Endothelial cell of umbilical vein (primary cell): ENCODE measurements at regions not wholly inside any gene's neighbourhood (a gene's known extent, or its start where the extent isn't known, plus 50 kb on each side); places are given as distances from the start of the nearest gene placed in this dataset.
A peak's percentile ranks its signal among the peaks of the same experiment; 100 is the strongest.

Experiments used
- BruUV-seq: library from RNA; stranded (reverse); fragments of 400-500 nt; replicated peaks from 2 replicates; lab custom pipeline; 2021; lab: Mats Ljungman, UMichigan
- CTCF ChIA-PET: fragments of 300-600, 350-600 bp; sonication (Branson Sonifier 250); formaldehyde crosslinking; loops from one replicate; lab custom pipeline; 2021; ENCODE audit warnings: antibody characterized with exemption, inconsistent platforms; lab: Charles Lee
- POLR2A ChIA-PET: fragments of 300-600, 350-600 bp; sonication (Branson Sonifier 250); formaldehyde crosslinking; loops from one replicate; lab custom pipeline; 2021; ENCODE audit warnings: antibody characterized with exemption, inconsistent platforms; lab: Charles Lee
- DNase-seq: peaks from one replicate; pipeline ENCODE4 v3.0.0-alpha.2; 2011; ENCODE audit warnings: low read depth, low spot score
- FAIRE-seq: peaks from 2 replicates; lab custom pipeline; 2011; peaks lifted over from hg19 to GRCh38; lab: Jason Lieb, UNC
- H2AFZ ChIP-seq: 2 replicates; pipeline ENCODE4 v1.6.0; 2012; ENCODE audit warnings: low read depth, low read length, control low read depth, inconsistent platforms
- H3K27ac ChIP-seq: 2 replicates; pipeline ENCODE4 v1.5.1; 2011; ENCODE audit warnings: low read depth, mild to moderate bottlenecking, control low read depth, low read length, moderate library complexity; ENCODE audit not compliant: insufficient read depth
- H3K27me3 ChIP-seq, 2 experiments: 2 replicates each; pipeline versions ENCODE4 v1.6.0 to v1.6.1; 2011; ENCODE audit warnings: low read length in 2 of 2, mixed read lengths in 1 of 2; ENCODE audit not compliant: control insufficient read depth in 2 of 2, insufficient read depth in 2 of 2
- H3K36me3 ChIP-seq, 2 experiments: 2 replicates in 1 of 2; 3 replicates in 1 of 2; pipeline ENCODE4 v1.5.1; 2011; ENCODE audit warnings: low read length in 2 of 2, mild to moderate bottlenecking in 1 of 2, moderate library complexity in 1 of 2; ENCODE audit not compliant: control insufficient read depth in 2 of 2, insufficient read depth in 2 of 2; ENCODE audit errors: extremely low read depth in 1 of 2
- H3K4me1 ChIP-seq: 3 replicates; pipeline ENCODE4 v1.5.1; 2011; ENCODE audit warnings: mild to moderate bottlenecking, low read length; ENCODE audit not compliant: control insufficient read depth, insufficient read depth; ENCODE audit errors: extremely low read depth
- H3K4me2 ChIP-seq: 2 replicates; pipeline ENCODE4 v1.6.1; 2011; ENCODE audit warnings: low read length, control low read depth, mixed read lengths; ENCODE audit not compliant: insufficient read depth
- H3K4me3 ChIP-seq, 3 experiments: fragments of 200-600 bp in 1 of 3; sonication (generic), shearing (Covaris generic) in 1 of 3; replicated peaks in 1 of 3; 2 replicates each; pipeline ENCODE4 v1.5.1; 2011 to 2016; ENCODE audit warnings: control low read depth in 3 of 3, low read length in 3 of 3, mild to moderate bottlenecking in 2 of 3, inconsistent platforms in 1 of 3, low read depth in 1 of 3, moderate library complexity in 1 of 3; ENCODE audit not compliant: insufficient read depth in 1 of 3
- H3K79me2 ChIP-seq: 2 replicates; pipeline ENCODE4 v1.6.0; 2012; ENCODE audit warnings: low read length, inconsistent platforms; ENCODE audit not compliant: control insufficient read depth, insufficient read depth
- H3K9ac ChIP-seq: replicated peaks from 2 replicates; pipeline ENCODE3; 2011; ENCODE audit warnings: low read length, control low read depth; ENCODE audit not compliant: insufficient read depth; ENCODE audit errors: extremely low read depth
- H3K9me1 ChIP-seq: replicated peaks from 3 replicates; pipeline ENCODE4 v1.6.0; 2011; ENCODE audit warnings: mild to moderate bottlenecking, low read length; ENCODE audit not compliant: control insufficient read depth, insufficient read depth; ENCODE audit errors: extremely low read depth
- H3K9me3 ChIP-seq: replicated peaks from 2 replicates; pipeline ENCODE4 v1.5.1; 2012; ENCODE audit warnings: low read length, inconsistent platforms; ENCODE audit not compliant: control insufficient read depth, insufficient read depth
- H4K20me1 ChIP-seq: replicated peaks from 2 replicates; pipeline ENCODE3; 2011; ENCODE audit warnings: mild to moderate bottlenecking, low read length; ENCODE audit not compliant: control insufficient read depth, insufficient read depth; ENCODE audit errors: extremely low read depth
- EZH2 ChIP-seq: IDR thresholded peaks from 2 replicates; pipeline ENCODE4 v1.6.1; 2012; ENCODE audit warnings: borderline replicate concordance, low read depth, mild to moderate bottlenecking, moderate library complexity, low read length, inconsistent platforms; ENCODE audit not compliant: severe bottlenecking
- JUN ChIP-seq: IDR thresholded peaks from 2 replicates; pipeline ENCODE4 v1.6.1; 2011; ENCODE audit warnings: borderline replicate concordance, low read depth; ENCODE audit not compliant: insufficient read length, insufficient read depth
- POLR2A ChIP-seq: IDR thresholded peaks from 2 replicates; pipeline ENCODE4 v1.6.1; 2012; ENCODE audit warnings: low read depth, mild to moderate bottlenecking, control low read depth, low read length
- dilution Hi-C: fragments of 300-500 bp; cut with MboI; formaldehyde crosslinking; loops from one replicate; pipeline ENCODE4 v1.15.0; 2019; ENCODE audit warnings: low sequenced_read_pairs; ENCODE audit not compliant: extremely low pct_ligation_motif_present
- intact Hi-C: fragments of 100-400 bp; cut with micrococcal nuclease; formaldehyde crosslinking; loops from one replicate; pipeline ENCODE4 v1.10.0; 2022

DNA sequence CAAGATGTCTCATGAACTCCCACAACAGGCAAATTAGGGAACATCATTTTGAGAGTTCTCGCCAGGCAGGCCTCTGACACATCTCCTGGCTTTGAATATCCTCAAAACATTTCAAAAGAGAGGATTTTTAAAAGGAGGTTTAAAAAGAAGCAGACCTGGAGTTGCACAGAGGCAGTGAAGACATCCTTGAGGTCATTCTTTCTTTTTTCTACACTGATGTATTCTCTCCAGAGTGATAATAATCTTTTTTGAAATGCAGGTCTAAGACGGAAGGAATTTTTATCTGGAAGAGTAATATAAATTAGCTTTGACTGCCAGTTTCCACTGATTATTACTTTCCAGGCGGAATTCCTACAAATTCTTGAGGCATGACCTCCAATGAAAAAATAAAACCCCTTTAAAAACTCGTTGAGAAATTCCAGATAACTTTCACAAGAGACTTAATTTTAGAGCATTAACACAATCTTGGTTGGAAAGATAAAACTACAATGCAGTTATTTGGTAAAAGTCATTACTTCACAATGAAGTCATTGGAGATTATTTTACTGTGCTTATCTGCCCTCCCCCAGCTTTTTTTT, 125.0 kb downstream of the LYPLAL1 start:
- H3K79me2 ChIP-seq = no peaks in the 10 kb centered on the region
- H3K4me2 ChIP-seq = no peak overlapping the region
- H3K4me3 ChIP-seq = no peak overlapping the region
- no peaks in the 10 kb centered on the region for H4K20me1 ChIP-seq
- FAIRE-seq (no peak), DNase-seq (peak; percentile 71)
- TF ChIP-seq EZH2 = no peak
- BruUV-seq = no TSS peak
- no peaks in the 10 kb centered on the region for H3K36me3 ChIP-seq
- H3K27ac ChIP-seq = peak overlapping the region; percentile 51
- peak overlapping the region; percentile 35 for H3K9ac ChIP-seq
- dilution Hi-C loops = no loop called here
- intact Hi-C loops = loop anchor here (1.0 kb wide), 1 partner anchor 19 kb away; no protein-coding TSS in a partner anchor
- POLR2A ChIA-PET = no interaction called here
- CTCF ChIA-PET = interaction anchor here (1.0 kb wide), 1 partner anchor 27 kb away, joined by 3 read pairs; no protein-coding TSS in a partner anchor
- no peaks in the 10 kb centered on the region for H3K27me3 ChIP-seq
- H3K9me3 ChIP-seq = no peaks in the 10 kb centered on the region
- no peak overlapping the region for H2AFZ ChIP-seq
- no peaks in the 10 kb centered on the region for H3K9me1 ChIP-seq
- H3K4me1 ChIP-seq = peaks cover 35% of the 10 kb centered on the region

DNA sequence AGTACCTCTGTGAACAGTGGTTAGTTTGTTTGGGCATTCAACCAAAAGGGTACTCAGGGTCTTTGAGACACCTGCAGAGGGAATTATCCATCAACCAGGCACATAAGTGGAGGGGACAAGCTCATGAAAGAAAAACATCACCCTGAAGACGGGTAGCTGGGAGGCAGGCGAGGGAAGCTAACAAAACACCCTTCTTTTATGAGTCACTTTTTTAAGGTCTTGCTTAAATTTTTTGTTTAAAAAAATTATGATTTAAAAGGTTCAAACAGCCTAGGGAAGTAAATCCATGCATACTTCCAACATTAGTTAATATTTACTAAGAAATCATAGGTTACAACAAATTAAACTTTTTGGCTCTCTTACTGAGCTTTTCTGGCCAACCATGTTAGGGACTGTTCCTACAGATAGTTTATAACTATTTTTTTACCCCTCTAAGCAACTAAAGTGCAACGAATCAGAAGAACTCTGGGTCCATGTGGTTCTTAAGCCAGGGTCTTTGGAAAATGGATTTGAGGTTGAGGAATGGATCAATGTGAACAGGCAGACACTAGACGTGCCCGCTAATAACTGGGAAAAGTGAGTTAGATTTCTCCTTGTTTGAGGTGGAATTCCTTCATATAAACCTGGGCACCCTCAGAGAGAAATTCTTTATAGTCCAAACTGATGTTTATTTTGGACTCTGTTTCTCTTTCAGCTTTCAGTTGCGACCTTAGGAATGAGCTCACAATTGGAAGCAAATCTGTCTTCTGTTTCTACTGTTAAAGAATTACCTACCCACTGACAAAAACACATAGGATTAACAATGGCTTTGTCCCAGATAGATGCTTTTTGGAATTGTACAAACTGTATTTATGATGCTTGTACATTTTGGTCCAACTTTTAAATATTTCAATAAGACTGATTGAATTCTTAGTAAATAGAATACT, 123.0 kb downstream of the LYPLAL1 start:
- intact Hi-C loops = no loop called here

More for the DNA sequence above, 123.0 kb downstream of the LYPLAL1 start:
- peaks cover 17% of the 10 kb centered on the region for H3K4me1 ChIP-seq
- no peak overlapping the region for H3K4me2 ChIP-seq
- dilution Hi-C loops = no loop called here
- H3K27ac ChIP-seq = peak overlapping the region; percentile 10
- no peaks in the 10 kb centered on the region for H3K36me3 ChIP-seq
- no peak overlapping the region for H2AFZ ChIP-seq
- DNase-seq (peak; percentile 57), FAIRE-seq (peak; percentile 15)
- CTCF ChIA-PET = interaction anchor here (0.9 to 1.4 kb wide), 3 partner anchors 11 to 271 kb away, joined by 3 to 8 read pairs (median 3); no protein-coding TSS in a partner anchor
- no peak overlapping the region for H3K4me3 ChIP-seq
- H3K9me1 ChIP-seq = no peaks in the 10 kb centered on the region
- H3K27me3 ChIP-seq = no peaks in the 10 kb centered on the region
- no peaks in the 10 kb centered on the region for H3K79me2 ChIP-seq
- POLR2A ChIA-PET = interaction anchor here (0.8 kb wide), 1 partner anchor 17 kb away, joined by 3 read pairs; no protein-coding TSS in a partner anchor
- no peaks in the 10 kb centered on the region for H4K20me1 ChIP-seq
- TSS peak; percentile 42 for BruUV-seq
- no peak for TF ChIP-seq JUN
- peak; percentile 35 for TF ChIP-seq POLR2A
- H3K9me3 ChIP-seq = no peaks in the 10 kb centered on the region
- H3K9ac ChIP-seq = no peak overlapping the region
